IPS DF 4.7 (cell line): ENCODE measurements at regions not wholly inside any gene's neighbourhood (a gene's known extent, or its start where the extent isn't known, plus 50 kb on each side); places are given as distances from the start of the nearest gene placed in this dataset.
"Not testable (repeated sequence)": the region's sequence is repeated elsewhere in the genome, so short reads cannot be mapped to it uniquely, and the experiment has no call there.

Experiments used
- DNase-seq: peaks from one replicate; pipeline ENCODE4 v3.0.0-alpha.2; 2013; ENCODE audit warnings: low spot score; ENCODE audit errors: extremely low read depth

DNA sequence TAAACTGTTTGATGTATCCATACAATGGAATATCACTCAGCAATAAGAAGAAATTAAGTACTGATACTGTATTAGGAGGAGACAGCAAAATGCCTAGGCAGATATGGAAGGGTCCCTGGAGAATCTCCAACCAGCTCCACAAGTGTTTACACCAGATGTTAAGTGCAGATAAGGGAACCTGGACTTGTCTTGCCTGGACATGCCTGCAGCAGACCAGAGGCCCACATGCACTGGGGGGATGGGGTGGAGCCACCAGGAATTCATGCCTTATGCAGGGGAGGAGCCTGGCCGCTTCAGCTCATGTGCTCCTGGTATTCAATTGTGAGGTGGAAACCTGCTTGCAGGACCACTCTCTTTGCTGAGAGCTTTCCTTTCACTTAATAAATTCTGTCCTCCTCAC, 287.6 kb downstream of the LIPI start:
- peak; percentile 5 for DNase-seq

DNA sequence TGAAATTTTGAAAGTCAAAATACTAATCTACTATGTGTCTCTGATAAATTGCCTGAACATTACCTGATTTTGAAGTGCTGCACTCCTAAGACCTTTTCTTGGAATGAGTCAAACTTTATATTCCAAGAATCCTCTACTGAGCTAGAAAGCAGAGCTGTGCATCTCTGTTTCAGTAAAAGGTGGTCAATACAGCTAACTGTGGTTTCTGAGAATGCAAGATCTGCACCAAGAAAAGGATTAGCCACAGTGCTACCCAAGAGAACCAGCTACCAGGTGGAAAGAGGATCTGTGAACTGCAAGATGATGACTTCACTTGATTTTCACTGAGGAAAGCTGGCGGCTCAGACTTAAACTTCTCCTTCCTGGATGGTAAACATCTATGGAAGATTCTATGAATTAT, 289.3 kb downstream of the LIPI start:
- DNase-seq: not testable (repeated sequence)

DNA sequence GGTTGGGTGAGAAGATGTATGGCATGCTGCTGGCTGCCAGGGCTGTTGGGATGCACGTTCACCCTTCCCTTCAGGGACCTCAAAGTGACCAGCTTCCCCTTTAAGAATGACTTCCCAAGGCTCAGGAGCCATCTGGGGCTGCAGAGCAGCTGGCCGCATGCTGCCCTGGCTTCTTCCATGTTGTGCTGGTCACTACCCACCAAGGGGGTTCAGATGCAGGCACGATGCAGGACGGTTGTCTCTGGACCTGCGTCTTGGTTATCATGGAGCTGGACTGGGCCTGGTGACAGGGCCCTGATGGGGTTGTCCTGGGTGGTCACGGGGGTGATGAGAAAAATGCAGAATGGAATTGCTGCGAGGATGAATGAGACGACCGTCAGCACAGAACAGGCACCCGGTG, 297.8 kb downstream of the POTED start:
- DNase-seq: not testable (repeated sequence)

DNA sequence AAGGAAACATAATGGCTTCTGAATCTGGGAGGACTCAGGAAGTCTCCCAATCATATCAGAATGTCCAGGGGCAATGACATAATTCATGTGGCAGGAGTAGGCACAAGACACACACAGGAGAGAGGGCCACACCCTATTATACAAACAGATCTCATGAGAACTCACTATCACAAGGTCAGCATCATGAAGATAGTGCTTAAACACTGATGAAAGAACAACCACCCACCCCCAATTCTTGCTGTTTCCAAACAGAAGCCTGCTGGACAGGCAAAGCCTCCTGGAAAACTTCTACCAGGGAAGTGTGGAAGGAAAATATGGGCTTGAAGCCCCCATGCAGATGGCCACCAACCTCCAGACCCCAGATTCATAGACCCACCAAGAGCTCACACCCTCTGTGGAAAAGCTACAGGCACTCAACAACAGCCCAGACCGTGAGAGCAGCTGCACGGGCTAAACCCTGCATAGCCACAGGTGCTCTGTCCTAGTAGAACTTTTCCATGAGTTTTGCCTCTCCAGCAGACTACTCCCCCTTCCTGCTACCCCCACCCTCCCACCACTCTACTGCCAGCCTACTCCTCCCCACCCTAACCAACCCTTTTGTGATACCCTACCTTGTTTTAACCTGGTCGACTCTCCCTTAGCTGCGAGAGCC, 287.1 kb downstream of the POTED start:
- not testable (repeated sequence) for DNase-seq

DNA sequence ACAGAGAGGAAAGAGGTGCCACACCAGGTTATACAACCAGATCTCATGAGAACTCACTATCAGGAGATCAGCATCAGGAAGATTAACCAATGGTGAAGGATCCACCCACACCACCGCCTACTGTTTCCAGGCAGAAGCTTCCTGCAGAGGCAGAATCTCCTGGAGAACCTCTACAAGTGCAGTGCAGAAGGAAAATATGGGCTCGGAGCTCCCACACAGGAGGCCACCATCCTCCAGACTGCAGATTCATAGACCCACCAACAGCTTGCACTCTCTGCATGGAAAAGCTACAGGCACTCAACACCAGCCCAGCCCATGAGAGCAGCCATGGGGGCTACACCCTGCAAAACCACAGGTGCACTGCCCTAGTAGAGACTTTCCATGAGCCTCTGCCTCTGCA, 284.0 kb downstream of the POTED start:
- not testable (repeated sequence) for DNase-seq

DNA sequence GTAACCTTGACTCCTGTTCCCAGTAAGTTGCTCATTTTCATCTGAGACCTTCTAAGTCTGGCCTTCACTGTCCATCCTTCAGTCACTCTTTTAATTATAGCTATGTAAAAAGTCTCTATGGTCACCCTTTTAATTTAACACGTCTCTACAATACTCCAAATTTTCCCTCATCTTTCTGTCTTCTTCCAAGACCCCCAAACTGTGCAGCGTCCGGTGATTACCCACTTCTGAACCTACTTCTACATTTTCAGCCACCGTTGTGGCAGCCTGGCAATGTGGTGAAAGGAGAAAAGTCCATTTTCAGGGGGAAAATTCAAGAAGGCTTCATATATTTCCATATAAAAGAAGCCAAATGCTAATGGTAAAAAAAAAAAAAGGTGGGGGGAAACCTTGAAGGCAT, 283.4 kb downstream of the POTED start:
- not testable (repeated sequence) for DNase-seq

DNA sequence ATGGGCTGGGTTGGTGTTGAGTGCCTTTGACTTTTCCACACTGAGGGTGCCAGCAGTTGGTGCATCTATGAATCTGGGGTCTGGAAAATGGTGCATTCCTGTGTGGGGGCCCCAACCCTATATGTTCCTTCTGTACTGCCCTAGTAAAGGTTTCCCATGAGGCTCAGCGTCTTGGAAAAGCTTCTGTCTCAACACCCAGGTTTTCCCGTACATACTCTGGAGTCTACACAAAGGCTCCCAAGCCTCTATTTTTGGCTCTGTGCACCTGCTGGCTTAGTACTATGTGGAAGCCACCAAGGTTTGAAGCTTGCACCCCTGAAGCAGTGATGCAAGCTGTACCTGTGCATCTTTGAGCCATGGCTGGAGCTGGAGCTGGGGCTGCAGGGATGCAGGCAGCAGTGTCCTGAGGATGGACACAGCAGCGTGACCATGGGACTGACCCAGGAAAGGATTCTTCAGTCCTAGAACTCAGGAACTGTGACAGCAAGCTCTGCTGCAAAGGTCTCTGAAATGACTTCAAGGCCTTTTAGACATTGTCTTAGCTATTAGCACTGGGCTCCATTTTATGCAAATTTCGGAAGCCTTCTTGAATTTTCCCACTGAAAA, 282.7 kb downstream of the POTED start:
- DNase-seq: not testable (repeated sequence)

DNA sequence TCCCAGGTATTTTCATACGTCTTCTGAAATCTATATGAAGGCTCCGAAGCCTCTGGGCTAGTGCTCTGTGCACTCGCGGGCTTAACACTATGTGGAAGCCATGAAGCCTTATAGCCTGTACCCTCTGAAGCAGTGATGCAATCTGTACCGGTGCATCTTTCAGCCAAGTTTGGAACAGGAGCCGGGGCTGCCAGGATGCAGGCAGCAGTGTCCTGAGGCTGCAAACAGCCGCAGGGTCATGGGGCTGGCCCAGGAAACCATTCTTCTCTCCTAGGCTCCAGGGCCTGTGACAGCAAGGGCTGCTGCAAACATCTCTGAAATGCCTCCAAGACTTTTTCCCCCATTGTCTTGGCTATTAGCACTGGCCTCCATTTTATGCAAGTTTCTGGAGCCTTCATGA, 279.6 kb downstream of the POTED start:
- DNase-seq: not testable (repeated sequence)

DNA sequence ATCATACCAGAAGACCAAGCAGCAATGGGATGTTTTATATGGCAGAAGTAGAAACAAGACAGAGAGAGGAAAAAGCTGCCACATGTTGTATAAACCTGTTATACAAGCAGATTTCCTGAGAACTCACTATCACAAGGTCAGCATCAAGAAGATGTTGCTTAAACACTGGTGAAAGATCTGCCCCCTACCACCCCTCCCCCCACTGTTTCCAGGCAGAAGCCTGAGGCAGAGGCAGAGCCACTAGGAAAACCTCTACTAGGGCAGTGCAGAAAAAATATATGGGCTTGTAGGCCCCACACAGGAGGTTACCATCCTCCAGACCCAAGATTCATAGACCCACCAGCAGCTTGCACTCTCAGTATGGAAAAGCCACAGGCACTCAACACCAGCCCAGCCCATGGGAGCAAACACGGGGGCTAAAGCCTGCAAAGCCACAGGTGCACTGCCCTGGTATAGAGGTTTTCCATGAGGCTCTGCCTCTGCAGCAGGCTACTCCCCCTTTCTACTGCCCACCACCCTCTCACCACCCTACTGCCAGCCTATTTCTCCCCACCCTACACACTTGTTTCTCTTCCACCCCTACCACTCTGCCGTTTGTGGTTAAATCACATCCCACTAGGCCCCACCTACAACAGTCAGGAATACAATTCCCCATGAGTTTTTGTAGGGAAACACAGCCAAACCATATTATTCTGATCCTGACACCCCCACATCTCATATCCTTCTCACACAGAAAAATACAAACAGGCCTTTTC, 274.2 kb downstream of the POTED start:
- not testable (repeated sequence) for DNase-seq

DNA sequence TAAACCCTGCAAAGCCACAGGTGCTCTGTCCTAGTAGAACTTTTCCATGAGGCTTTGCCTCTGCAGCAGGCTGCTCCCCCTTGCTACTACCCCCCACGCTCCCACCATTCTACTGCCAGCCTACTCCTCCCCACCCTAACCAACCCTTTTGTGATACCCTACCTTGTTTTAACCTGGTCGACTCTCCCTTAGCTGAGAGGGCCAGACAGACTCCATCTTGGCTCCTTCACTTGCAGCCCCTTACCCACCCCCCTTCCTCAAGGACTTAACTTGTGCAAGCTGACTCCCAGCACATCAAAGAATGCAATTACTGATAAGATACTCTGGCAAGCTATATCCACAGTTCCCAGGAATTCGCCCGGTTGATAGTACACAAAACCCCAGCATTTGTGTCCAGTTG, 267.9 kb downstream of the POTED start:
- DNase-seq: not testable (repeated sequence)

DNA sequence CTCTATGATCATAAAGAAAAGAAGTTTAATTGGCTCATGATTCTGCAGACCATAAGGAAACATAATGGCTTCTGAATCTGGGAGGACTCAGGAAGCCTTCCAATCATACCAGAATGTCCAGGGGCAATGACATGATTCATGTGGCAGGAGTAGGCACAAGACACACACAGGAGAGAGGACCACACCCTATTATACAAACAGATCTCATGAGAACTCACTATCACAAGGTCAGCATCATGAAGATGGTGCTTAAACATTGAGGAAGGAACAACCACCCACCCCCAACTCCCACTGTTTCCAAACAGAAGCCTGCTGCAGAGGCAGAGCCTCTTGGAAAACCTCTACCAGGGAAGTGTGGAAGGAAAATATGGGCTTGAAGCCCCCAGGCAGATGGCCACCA, 267.4 kb downstream of the POTED start:
- DNase-seq: not testable (repeated sequence)

DNA sequence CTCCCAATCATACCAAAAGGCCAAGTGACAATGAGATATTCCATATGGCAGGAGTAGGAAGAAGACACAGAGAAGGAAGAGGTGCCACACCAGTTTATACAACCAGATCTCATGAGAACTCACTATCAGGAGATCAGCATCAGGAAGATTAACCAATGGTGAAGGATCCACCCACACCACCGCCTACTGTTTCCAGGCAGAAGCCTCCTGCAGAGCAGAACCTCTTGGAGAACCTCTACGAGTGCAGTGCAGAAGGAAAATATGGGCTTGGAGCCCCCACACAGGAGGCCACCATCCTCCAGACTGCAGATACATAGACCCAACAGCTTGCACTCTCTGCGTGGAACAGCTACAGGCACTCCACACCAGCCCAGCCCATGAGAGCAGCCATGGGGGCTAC, 264.4 kb downstream of the POTED start:
- DNase-seq: not testable (repeated sequence)

DNA sequence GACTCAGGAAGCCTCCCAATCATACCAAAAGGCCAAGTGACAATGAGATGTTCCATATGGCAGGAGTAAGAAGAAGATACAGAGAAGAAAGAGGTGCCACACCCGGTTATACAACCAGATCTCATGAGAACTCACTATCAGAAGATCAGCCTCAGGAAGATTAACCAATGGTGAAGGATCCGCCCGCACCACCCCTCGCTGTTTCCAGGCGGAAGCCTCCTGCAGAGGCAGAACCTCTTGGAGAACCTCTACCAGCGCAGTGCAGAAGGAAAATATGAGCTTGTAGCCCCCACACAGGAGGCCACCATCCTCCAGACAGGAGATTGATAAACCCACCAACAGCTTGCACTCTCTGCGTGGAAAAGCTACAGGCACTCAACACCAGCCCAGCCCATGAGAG, 245.1 kb downstream of the POTED start:
- DNase-seq: no peak

DNA sequence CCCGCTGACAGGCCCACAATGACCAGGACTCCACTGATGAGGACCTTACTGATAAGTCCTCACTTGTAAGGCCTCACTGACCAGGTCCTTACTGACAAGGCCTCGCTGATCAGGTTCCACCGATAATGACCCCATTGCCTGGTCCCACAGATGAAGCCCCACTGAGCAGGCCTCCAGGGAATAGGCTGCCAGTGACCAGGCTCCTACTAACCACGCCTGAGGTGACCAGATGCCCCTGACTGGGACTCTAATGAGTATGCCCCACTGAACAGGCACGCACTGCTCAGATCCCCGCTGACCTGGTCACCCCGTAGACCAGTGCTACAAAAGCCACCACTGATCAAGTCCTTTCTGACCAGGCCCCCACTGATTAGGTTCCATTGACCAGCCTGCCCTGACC, 241.2 kb downstream of the POTED start:
- DNase-seq: not testable (repeated sequence)

DNA sequence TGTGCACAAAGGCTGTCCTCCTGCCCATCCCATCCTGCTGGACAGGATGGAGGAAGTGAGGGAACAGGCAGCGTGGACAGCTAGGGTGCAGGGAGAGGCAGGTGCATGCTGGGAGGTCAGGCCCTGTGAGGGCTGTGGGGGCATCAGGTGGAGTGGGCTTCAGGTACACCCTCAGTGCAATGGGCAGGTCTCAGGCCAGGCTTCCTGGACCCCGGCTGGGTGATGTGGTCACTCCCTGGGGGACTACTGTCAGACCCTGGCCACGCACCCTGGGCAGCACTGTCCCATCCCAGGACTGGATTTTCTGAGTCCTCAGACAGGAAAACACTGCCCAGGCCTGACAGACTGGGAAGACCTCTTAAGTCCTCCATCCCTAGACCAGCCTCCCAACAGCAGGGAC, 239.9 kb downstream of the POTED start:
- DNase-seq: not testable (repeated sequence)

DNA sequence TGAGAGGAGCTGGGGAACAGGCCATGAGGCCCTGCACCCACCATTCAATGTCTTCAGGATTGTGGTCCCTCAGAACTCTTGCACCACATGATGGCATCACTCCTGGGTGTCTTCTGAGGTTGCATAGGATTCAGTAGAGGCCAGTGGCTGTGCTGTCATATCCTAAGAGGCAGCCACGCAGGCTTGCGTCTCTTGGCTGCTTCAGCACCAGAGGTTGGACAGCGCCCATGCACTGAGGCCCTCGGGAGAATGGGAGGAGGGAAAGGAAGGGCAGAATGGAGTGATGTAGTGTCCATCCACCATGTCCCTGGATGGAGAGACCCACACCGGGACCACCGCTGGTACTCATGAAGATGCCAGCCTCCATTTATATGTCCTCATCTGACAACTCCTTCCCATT, 237.1 kb downstream of the POTED start:
- DNase-seq: not testable (repeated sequence)

DNA sequence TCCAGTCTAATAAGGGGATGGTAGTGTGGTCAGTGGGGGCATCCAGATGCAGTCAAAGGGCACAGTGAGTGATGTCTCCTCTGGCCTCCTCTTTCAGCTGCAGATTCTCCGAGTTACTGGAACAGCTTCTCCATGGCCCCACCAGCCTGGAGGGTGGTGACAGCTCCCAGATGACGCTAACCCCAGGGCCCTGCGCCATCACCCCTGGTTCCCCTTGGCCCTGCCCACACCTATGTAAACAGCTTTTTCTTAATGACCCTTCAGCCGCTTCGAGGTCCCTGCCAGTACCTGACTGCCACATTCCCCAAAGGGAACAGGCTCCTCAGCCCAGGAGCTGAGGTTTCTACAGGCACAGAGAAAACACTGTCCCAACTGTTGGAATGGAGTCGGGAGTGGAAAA, 235.0 kb downstream of the POTED start:
- not testable (repeated sequence) for DNase-seq

DNA sequence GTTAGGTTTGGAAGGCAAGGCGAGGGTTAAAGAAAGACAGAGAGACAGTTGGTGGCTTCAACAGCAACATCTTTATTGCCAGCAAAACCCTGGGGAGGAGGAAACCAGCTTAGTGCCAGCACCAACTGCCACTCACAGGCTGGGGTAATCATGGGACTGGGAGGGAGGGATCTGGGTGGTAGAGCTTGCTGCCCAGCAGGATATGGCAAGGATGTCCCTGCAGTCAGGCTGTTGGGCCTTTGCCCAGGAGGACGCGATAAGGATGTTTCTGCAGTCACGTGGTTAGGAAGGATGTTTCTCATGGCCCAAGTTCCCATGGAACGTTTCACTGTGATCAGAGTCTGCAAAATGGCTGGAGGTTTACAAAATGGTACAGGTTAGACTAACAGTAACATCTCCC, 233.5 kb downstream of the POTED start:
- not testable (repeated sequence) for DNase-seq

DNA sequence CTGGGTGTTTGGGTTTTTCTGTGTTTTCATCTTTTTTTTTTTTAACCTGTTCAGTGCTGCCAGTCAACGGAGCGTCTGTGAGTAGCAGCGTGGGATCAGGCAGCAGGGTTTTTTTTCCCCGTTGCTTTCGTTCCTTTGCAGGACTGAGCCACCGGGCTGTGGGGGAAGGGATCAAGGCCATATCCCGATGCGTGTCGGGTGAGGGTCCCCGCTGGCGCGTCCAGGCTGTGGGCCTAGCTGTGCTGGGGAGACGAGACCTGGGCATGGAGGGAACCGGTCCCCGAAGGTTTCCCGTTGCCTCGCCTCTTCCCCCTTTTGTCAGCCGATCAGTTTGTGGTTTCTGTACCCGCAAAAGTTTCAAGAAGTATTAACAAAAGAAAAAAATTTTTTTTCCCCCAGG, 218.1 kb downstream of the POTED start:
- not testable (repeated sequence) for DNase-seq

DNA sequence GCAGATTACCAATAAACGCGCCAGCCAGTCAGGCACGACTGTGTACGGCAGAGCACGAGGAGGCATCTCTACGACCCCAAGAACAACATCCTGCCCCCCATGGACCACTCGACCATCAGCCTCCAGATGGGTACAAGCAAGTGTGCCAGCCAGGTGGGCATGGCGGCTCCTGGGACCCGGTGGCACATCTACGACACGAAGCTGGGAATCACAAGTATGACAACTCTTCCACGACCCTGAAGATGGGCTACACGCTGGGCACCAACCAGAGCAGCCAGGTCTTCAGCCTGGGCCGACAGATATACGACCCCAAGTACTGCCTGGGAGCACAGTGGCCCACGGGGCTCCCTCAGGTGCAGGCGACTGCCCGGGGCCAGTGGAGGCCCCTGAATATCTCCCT, 217.6 kb downstream of the POTED start:
- no peak for DNase-seq

DNA sequence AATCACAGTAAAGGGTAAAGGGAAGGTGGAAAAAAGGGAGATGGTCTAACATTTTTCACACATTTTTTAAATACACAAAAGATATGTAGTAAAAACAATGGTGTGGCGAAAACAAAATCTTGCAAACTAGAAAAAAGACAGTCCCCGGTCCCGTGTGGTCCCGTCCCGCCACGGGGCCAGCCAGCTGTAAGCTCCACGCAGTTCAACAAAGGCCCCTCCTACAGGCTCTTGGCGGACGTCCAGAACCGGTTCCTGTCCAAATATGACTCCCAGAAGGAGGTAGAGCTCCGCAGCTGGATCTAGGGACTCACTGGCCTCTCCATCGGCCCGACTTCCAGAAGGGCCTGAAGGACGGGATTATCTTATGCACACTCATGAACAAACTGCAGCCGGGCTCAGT, 216.9 kb downstream of the POTED start:
- DNase-seq: not testable (repeated sequence)

DNA sequence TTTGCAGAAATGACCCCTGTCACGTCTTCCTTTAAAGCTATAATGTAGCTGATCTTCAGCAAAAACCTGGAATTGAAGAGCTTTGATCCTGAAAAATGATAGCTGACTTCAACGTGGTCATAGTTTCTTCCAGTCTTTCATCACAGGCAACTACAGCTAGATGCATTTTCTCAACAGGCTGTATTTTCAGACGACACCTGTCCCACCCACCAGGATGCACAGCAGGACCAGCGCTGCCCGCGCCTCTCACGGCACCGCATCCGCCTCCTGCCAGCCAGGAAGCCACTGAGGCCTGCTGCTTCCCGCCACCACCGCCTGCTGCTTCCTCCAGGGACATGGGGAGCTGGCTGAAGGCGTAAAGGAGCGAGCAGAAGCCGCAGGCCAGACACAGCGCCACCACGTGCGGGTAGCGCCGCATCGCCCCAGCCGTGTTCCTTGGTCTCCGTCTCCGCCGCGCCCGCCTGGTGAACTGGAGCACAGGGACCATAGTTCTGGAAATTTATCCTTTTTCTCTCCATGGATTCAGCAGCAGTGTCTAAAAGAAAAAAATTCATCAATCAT, 215.7 kb downstream of the POTED start:
- DNase-seq: not testable (repeated sequence)
